Left ventricle myocardium inferior (tissue), 1 donor: ENCODE measurements at regions not wholly inside any gene's neighbourhood (a gene's known extent, or its start where the extent isn't known, plus 50 kb on each side); places are given as distances from the start of the nearest gene placed in this dataset.

Source experiments
- DNase-seq: peaks from one replicate; pipeline ENCODE4 v3.0.0-alpha.2; 2020
- H3K27ac ChIP-seq: fragments of 200-600 bp; replicated peaks from 2 replicates; pipeline ENCODE4 v1.8.0; 2021
- H3K27me3 ChIP-seq: fragments of 200-600 bp; 2 replicates; pipeline ENCODE4 v1.8.0; 2021; ENCODE audit warnings: low read depth
- H3K36me3 ChIP-seq: fragments of 200-600 bp; 2 replicates; pipeline ENCODE4 v1.8.0; 2021
- H3K4me1 ChIP-seq: fragments of 200-600 bp; 2 replicates; pipeline ENCODE4 v1.8.0; 2021
- H3K4me3 ChIP-seq: fragments of 200-600 bp; 2 replicates; pipeline ENCODE4 v1.8.0; 2021; ENCODE audit warnings: mild to moderate bottlenecking, moderate library complexity
- H3K9me3 ChIP-seq: fragments of 200-600 bp; replicated peaks from 2 replicates; pipeline ENCODE4 v1.8.0; 2021
- intact Hi-C: fragments of 100-400 bp; cut with micrococcal nuclease; formaldehyde crosslinking; loops from one replicate; pipeline ENCODE4 v1.11.0; 2022
- TF ChIP-seq, protein P1 (sequence below): fragments of 200-600 bp; IDR thresholded peaks from 2 replicates; pipeline ENCODE4 v1.8.0; 2021; ENCODE audit warnings: antibody characterized with exemption, mild to moderate bottlenecking, borderline replicate concordance
- donor health status: DM: no; HTN: yes; CAD: no; lungs with severe emphysema.

DNA sequence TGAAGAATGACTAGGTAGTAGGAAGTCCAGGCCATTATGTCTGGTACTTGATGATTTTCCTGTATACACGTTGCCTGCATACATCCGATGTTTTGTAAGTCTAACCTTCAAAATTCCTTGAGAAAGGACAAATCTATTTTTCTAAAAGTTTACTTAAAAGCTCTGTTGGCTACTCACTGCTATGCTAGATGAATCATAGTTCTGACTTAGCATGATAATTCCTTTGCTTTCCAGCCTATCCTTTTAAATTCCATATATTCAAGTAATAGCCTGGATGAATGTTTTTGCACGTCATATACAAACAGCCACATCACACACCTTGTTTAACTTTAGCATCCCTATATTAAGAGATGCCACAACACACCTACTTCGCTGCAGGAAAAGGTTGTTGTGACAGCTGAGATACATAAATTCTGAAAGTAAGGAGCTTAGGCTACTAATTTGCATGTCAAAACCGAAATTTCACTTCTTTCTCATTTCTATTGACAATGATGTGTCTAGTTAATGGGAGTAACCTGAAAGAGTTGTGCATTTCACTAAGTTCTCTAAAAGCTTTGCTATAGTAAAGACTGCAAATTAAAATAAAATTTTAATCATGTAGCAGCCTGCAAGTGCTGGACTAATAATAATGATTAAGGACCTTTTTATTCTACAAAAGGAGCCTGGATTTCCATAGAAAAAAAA is 1116.4 kb downstream of the JRKL start:
- Histone ChIP-seq H3K9me3 (no peaks in the 10 kb centered on the region), H3K36me3 (no peaks in the 10 kb centered on the region), H3K4me3 (no peak overlapping the region), H3K27ac (no peak overlapping the region), H3K4me1 (no peaks in the 10 kb centered on the region), H3K27me3 (no peaks in the 10 kb centered on the region)
- no peak for DNase-seq
- TF ChIP-seq, protein P1, sequence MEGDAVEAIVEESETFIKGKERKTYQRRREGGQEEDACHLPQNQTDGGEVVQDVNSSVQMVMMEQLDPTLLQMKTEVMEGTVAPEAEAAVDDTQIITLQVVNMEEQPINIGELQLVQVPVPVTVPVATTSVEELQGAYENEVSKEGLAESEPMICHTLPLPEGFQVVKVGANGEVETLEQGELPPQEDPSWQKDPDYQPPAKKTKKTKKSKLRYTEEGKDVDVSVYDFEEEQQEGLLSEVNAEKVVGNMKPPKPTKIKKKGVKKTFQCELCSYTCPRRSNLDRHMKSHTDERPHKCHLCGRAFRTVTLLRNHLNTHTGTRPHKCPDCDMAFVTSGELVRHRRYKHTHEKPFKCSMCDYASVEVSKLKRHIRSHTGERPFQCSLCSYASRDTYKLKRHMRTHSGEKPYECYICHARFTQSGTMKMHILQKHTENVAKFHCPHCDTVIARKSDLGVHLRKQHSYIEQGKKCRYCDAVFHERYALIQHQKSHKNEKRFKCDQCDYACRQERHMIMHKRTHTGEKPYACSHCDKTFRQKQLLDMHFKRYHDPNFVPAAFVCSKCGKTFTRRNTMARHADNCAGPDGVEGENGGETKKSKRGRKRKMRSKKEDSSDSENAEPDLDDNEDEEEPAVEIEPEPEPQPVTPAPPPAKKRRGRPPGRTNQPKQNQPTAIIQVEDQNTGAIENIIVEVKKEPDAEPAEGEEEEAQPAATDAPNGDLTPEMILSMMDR, result no peak
- intact Hi-C loops, result no loop called here

- H3K27ac ChIP-seq, result no peak overlapping the region
- DNase-seq, result no peak
- H3K27me3 ChIP-seq, result no peaks in the 10 kb centered on the region
- H3K9me3 ChIP-seq, result no peaks in the 10 kb centered on the region
- intact Hi-C loops, result no loop called here
- H3K4me1 ChIP-seq, result no peaks in the 10 kb centered on the region
- TF ChIP-seq, protein P1, result no peak
- no peak overlapping the region for H3K4me3 ChIP-seq
- no peaks in the 10 kb centered on the region for H3K36me3 ChIP-seq
Observed at GRCh38 chr11:97514446-97514845, 1124.6 kb downstream of the JRKL start.

GRCh38 chr11:97516688-97517087 is 1126.9 kb downstream of the JRKL start:
- Histone ChIP-seq H3K9me3 (peaks cover 8% of the 10 kb centered on the region), H3K4me1 (no peaks in the 10 kb centered on the region), H3K27ac (no peak overlapping the region), H3K27me3 (no peaks in the 10 kb centered on the region), H3K4me3 (no peak overlapping the region), H3K36me3 (no peaks in the 10 kb centered on the region)
- DNase-seq, result no peak
- intact Hi-C loops, result no loop called here
- TF ChIP-seq, protein P1, result no peak

DNA sequence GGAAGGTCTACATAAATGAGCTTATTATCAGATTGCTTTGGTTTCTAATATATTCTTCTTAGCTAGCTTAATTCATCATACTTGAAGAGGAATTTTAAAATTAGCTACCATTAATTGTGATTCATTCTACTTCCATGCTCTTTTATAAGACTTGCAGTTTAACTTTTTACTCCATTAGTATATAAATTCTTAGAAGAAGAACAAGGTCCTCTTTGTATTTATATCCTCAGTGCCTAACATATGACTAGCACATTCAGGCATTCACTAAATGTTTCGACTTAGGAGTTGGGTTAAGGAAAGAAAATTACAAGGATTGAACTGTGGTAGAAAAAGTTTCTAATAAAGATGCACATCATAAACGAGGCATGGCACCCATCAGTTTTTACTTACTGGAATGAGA is 1135.5 kb downstream of the JRKL start:
- no peak for DNase-seq
- intact Hi-C loops, result no loop called here
- H3K27me3 ChIP-seq, result no peaks in the 10 kb centered on the region
- H3K4me3 ChIP-seq, result no peak overlapping the region
- TF ChIP-seq, protein P1, result no peak
- H3K9me3 ChIP-seq, result peaks cover 12% of the 10 kb centered on the region
- H3K4me1 ChIP-seq, result no peaks in the 10 kb centered on the region
- H3K36me3 ChIP-seq, result no peaks in the 10 kb centered on the region
- no peak overlapping the region for H3K27ac ChIP-seq

DNA sequence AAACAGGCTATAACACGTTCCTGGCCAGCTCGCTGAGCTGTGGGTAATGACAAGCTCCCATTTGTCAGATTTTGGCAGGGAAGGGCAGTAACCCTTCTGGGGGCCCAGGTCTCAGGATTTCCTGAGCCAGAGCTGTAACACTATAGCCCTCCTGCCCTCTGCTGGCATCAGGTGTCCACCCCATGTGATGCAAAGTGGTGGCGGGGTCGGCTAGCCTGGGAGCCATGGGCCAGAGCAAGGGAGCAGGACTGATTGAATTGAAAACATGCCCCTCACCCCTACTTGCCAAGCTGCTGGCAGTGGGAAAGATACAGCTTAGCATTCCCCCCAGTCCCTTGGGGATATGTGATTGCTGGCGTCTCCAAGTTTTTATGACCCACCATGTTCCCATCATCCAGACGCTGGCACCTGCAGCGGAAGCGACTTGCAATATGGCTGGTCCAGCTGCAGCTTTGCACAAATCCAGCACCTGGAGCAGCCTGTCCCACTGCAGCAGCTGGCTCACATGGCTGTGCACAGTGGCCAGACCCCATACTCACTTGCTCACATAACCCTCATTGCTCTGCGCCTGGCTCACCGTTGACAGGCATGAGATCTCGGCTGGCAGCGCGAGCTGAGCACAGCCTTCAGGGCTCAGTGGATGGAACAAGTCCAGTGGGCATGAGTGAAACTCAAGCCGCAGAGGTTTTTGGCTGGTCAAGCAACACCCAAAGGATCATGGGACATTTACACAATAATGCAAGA is 1147.8 kb downstream of the JRKL start:
- Histone ChIP-seq H3K4me3 (no peak overlapping the region), H3K36me3 (no peaks in the 10 kb centered on the region), H3K9me3 (peaks cover 3% of the 10 kb centered on the region), H3K27ac (no peak overlapping the region), H3K27me3 (no peaks in the 10 kb centered on the region), H3K4me1 (no peaks in the 10 kb centered on the region)
- DNase-seq, result no peak
- TF ChIP-seq, protein P1, result no peak
- intact Hi-C loops, result no loop called here
